Stimulated activated naive CD8-positive, alpha-beta T cell treated with anti-CD3 and anti-CD28 coated beads, Interleukin-15, amount 100 ng/mL, for 72 hours (primary cell): ENCODE measurements at regions not wholly inside any gene's neighbourhood (a gene's known extent, or its start where the extent isn't known, plus 50 kb on each side); places are given as distances from the start of the nearest gene placed in this dataset.
"Not testable (repeated sequence)": the region's sequence is repeated elsewhere in the genome, so short reads cannot be mapped to it uniquely, and the experiment has no call there.

Experiments used
- ATAC-seq: fragments of 150-1000 bp; cut with Tn5 transposase; 2 replicates; pipeline ENCODE4 v1.10.0; 2021; ENCODE audit warnings: mild to moderate bottlenecking, moderate library complexity
- DNase-seq, 2 donors: peaks; one replicate each; pipeline ENCODE4 v3.0.0; 2021 to 2022
- H3K27ac Mint-ChIP-seq, 2 donors: one replicate each; pipeline ENCODE4 v1.8.0; 2022; ENCODE audit warnings: mild to moderate bottlenecking in 2 of 2, mixed read lengths in 2 of 2, moderate library complexity in 2 of 2
- H3K27me3 Mint-ChIP-seq: one replicate; pipeline ENCODE4 v1.8.0; 2022; ENCODE audit warnings: mixed read lengths
- H3K4me1 Mint-ChIP-seq: one replicate; pipeline ENCODE4 v1.8.0; 2022; ENCODE audit warnings: mild to moderate bottlenecking, mixed read lengths
- H3K4me3 Mint-ChIP-seq, 2 donors: one replicate each; pipeline ENCODE4 v1.8.0; 2022; ENCODE audit warnings: mild to moderate bottlenecking in 2 of 2, mixed read lengths in 2 of 2, moderate library complexity in 1 of 2
- H3K9me3 Mint-ChIP-seq, 2 donors: one replicate each; pipeline ENCODE4 v1.8.0; 2022; ENCODE audit warnings: mixed read lengths in 2 of 2

GRCh38 chr2:65931056-65931455 is 498.7 kb upstream of the SPRED2 start:
- H3K4me1 Mint-ChIP-seq = no peaks in the 10 kb centered on the region
- DNase-seq (no peak), ATAC-seq (no peak)
- H3K9me3 Mint-ChIP-seq = peaks cover 0 to 8% of the 10 kb centered on the region in 2 donors
- no peaks in the 10 kb centered on the region for H3K27me3 Mint-ChIP-seq
- H3K27ac Mint-ChIP-seq = no peak overlapping the region
- no peak overlapping the region for H3K4me3 Mint-ChIP-seq

GRCh38 chr2:65930259-65930658 is 497.9 kb upstream of the SPRED2 start:
- Mint-ChIP-seq H3K27ac (no peak overlapping the region), H3K4me1 (no peaks in the 10 kb centered on the region), H3K9me3 (peaks cover 0 to 8% of the 10 kb centered on the region in 2 donors), H3K4me3 (no peak overlapping the region), H3K27me3 (no peaks in the 10 kb centered on the region)
- DNase-seq = no peak
- ATAC-seq = no peak

- H3K9me3 Mint-ChIP-seq, H3K27me3 Mint-ChIP-seq, H3K4me3 Mint-ChIP-seq, ATAC-seq, H3K27ac Mint-ChIP-seq, DNase-seq, H3K4me1 Mint-ChIP-seq: not testable (repeated sequence)
Observed at GRCh38 chr2:65929664-65930063, 497.3 kb upstream of the SPRED2 start.

- no peaks in the 10 kb centered on the region for H3K4me1 Mint-ChIP-seq
- ATAC-seq (no peak), DNase-seq (no peak)
- no peak overlapping the region for H3K4me3 Mint-ChIP-seq
- no peak overlapping the region for H3K27ac Mint-ChIP-seq
- peaks cover 0 to 4% of the 10 kb centered on the region in 2 donors for H3K9me3 Mint-ChIP-seq
- H3K27me3 Mint-ChIP-seq = no peaks in the 10 kb centered on the region
Observed at GRCh38 chr2:65922794-65923193, 490.4 kb upstream of the SPRED2 start.

- no peaks in the 10 kb centered on the region for H3K27me3 Mint-ChIP-seq
- no peak overlapping the region for H3K4me3 Mint-ChIP-seq
- no peak overlapping the region for H3K27ac Mint-ChIP-seq
Observed at GRCh38 chr2:65922030-65922429, 489.6 kb upstream of the SPRED2 start.

GRCh38 chr2:65921116-65921515 is 488.7 kb upstream of the SPRED2 start:
- DNase-seq (no peak), ATAC-seq (no peak)
- no peaks in the 10 kb centered on the region for H3K27me3 Mint-ChIP-seq
- H3K27ac Mint-ChIP-seq = no peak overlapping the region
- no peak overlapping the region for H3K4me3 Mint-ChIP-seq
- H3K4me1 Mint-ChIP-seq = no peaks in the 10 kb centered on the region
- peaks cover 0 to 4% of the 10 kb centered on the region in 2 donors for H3K9me3 Mint-ChIP-seq

More at GRCh38 chr2:65922030-65922429, 489.6 kb upstream of the SPRED2 start:
- no peaks in the 10 kb centered on the region for H3K4me1 Mint-ChIP-seq
- H3K9me3 Mint-ChIP-seq = peaks cover 0 to 4% of the 10 kb centered on the region in 2 donors
- no peak for ATAC-seq
- DNase-seq = no peak

- Mint-ChIP-seq H3K4me1 (no peaks in the 10 kb centered on the region), H3K4me3 (no peak overlapping the region), H3K9me3 (peaks cover 0 to 4% of the 10 kb centered on the region in 2 donors), H3K27ac (no peak overlapping the region), H3K27me3 (no peaks in the 10 kb centered on the region)
- ATAC-seq (no peak), DNase-seq (no peak)
Observed at GRCh38 chr2:65920659-65921058, 488.3 kb upstream of the SPRED2 start.

- H3K9me3 Mint-ChIP-seq = peaks cover 0 to 4% of the 10 kb centered on the region in 2 donors
- ATAC-seq = no peak
- H3K4me1 Mint-ChIP-seq = no peaks in the 10 kb centered on the region
- H3K4me3 Mint-ChIP-seq = no peak overlapping the region
- no peak overlapping the region for H3K27ac Mint-ChIP-seq
- H3K27me3 Mint-ChIP-seq = no peaks in the 10 kb centered on the region
- DNase-seq = no peak
Observed at GRCh38 chr2:65919550-65920188, 487.3 kb upstream of the SPRED2 start.

- Mint-ChIP-seq H3K27me3 (no peaks in the 10 kb centered on the region), H3K9me3 (peaks cover 0 to 4% of the 10 kb centered on the region in 2 donors), H3K4me1 (no peaks in the 10 kb centered on the region), H3K27ac (no peak overlapping the region), H3K4me3 (no peak overlapping the region)
- no peak for DNase-seq
- ATAC-seq = no peak
Observed at GRCh38 chr2:65918760-65919187, 486.4 kb upstream of the SPRED2 start.

GRCh38 chr2:65917986-65918385 is 485.6 kb upstream of the SPRED2 start:
- H3K27ac Mint-ChIP-seq = no peak overlapping the region
- H3K27me3 Mint-ChIP-seq = no peaks in the 10 kb centered on the region
- H3K9me3 Mint-ChIP-seq = peaks cover 0 to 4% of the 10 kb centered on the region in 2 donors
- no peak overlapping the region for H3K4me3 Mint-ChIP-seq
- no peak for ATAC-seq
- DNase-seq = no peak
- no peaks in the 10 kb centered on the region for H3K4me1 Mint-ChIP-seq

- DNase-seq (no peak), ATAC-seq (no peak)
- no peak overlapping the region for H3K4me3 Mint-ChIP-seq
- no peak overlapping the region for H3K27ac Mint-ChIP-seq
- H3K27me3 Mint-ChIP-seq = no peaks in the 10 kb centered on the region
- H3K9me3 Mint-ChIP-seq = peaks cover 0 to 4% of the 10 kb centered on the region in 2 donors
- H3K4me1 Mint-ChIP-seq = no peaks in the 10 kb centered on the region
Observed at GRCh38 chr2:65916785-65917295, 484.4 kb upstream of the SPRED2 start.

GRCh38 chr2:65916177-65916576 is 483.8 kb upstream of the SPRED2 start:
- no peak overlapping the region for H3K27ac Mint-ChIP-seq
- H3K4me3 Mint-ChIP-seq = no peak overlapping the region
- H3K27me3 Mint-ChIP-seq = no peaks in the 10 kb centered on the region
- H3K9me3 Mint-ChIP-seq = peaks cover 0 to 4% of the 10 kb centered on the region in 2 donors
- ATAC-seq = no peak
- DNase-seq = no peak
- no peaks in the 10 kb centered on the region for H3K4me1 Mint-ChIP-seq

- no peaks in the 10 kb centered on the region for H3K4me1 Mint-ChIP-seq
Observed at GRCh38 chr2:65915273-65915672, 482.9 kb upstream of the SPRED2 start.

GRCh38 chr2:65914244-65914786 is 481.9 kb upstream of the SPRED2 start:
- H3K4me1 Mint-ChIP-seq = no peaks in the 10 kb centered on the region
- H3K27ac Mint-ChIP-seq = no peak overlapping the region
- no peak for DNase-seq
- H3K9me3 Mint-ChIP-seq = peaks cover 1 to 7% of the 10 kb centered on the region in 2 donors
- ATAC-seq = no peak
- no peak overlapping the region for H3K4me3 Mint-ChIP-seq
- H3K27me3 Mint-ChIP-seq = no peaks in the 10 kb centered on the region

More at GRCh38 chr2:65915273-65915672, 482.9 kb upstream of the SPRED2 start:
- peaks cover 3 to 4% of the 10 kb centered on the region in 2 donors for H3K9me3 Mint-ChIP-seq
- no peak for DNase-seq
- H3K27me3 Mint-ChIP-seq = no peaks in the 10 kb centered on the region
- no peak overlapping the region for H3K27ac Mint-ChIP-seq
- H3K4me3 Mint-ChIP-seq = no peak overlapping the region
- no peak for ATAC-seq

GRCh38 chr2:65913813-65914212 is 481.4 kb upstream of the SPRED2 start:
- H3K4me1 Mint-ChIP-seq = no peaks in the 10 kb centered on the region
- ATAC-seq = no peak

GRCh38 chr2:65901756-65902155 is 469.4 kb upstream of the SPRED2 start:
- ATAC-seq (no peak), DNase-seq (no peak)
- H3K27ac Mint-ChIP-seq = no peak overlapping the region
- H3K4me1 Mint-ChIP-seq = no peaks in the 10 kb centered on the region
- H3K9me3 Mint-ChIP-seq = peaks cover 0 to 6% of the 10 kb centered on the region in 2 donors
- H3K4me3 Mint-ChIP-seq = no peak overlapping the region
- H3K27me3 Mint-ChIP-seq = no peaks in the 10 kb centered on the region

More at GRCh38 chr2:65913813-65914212, 481.4 kb upstream of the SPRED2 start:
- H3K4me3 Mint-ChIP-seq = no peak overlapping the region
- no peak overlapping the region for H3K27ac Mint-ChIP-seq
- H3K27me3 Mint-ChIP-seq = no peaks in the 10 kb centered on the region
- H3K9me3 Mint-ChIP-seq = peaks cover 0 to 13% of the 10 kb centered on the region in 2 donors
- DNase-seq = no peak
